OCI-LY3 (cell line): ENCODE measurements at regions not wholly inside any gene's neighbourhood (a gene's known extent, or its start where the extent isn't known, plus 50 kb on each side); places are given as distances from the start of the nearest gene placed in this dataset.
"Not testable (repeated sequence)": the region's sequence is repeated elsewhere in the genome, so short reads cannot be mapped to it uniquely, and the experiment has no call there.

Experiments used
- H2AFZ ChIP-seq: fragments of 200-600, 300-600 bp; shearing (Covaris generic); 2 replicates; pipeline ENCODE4 v1.6.0; 2014; ENCODE audit warnings: antibody characterized with exemption, low read depth, low read length
- H3K27ac ChIP-seq: fragments of 200-600, 300-600 bp; sonication (generic); 2 replicates; pipeline ENCODE4 v1.5.1; 2014; ENCODE audit warnings: mild to moderate bottlenecking, low read length, moderate library complexity, mixed read lengths
- H3K27me3 ChIP-seq: fragments of 200-600, 300-600 bp; sonication (generic); 2 replicates; pipeline ENCODE4 v1.6.1; 2014; ENCODE audit warnings: low read depth, low read length, mixed read lengths
- H3K36me3 ChIP-seq: fragments of 200-600, 300-600 bp; sonication (generic); replicated peaks from 2 replicates; pipeline ENCODE3; 2014; ENCODE audit warnings: low read depth, low read length, mixed read lengths
- H3K4me1 ChIP-seq: fragments of 300-600, 200-600 bp; sonication (generic); 2 replicates; pipeline ENCODE4 v1.6.1; 2014; ENCODE audit warnings: low read length, mixed read lengths
- H3K4me2 ChIP-seq: fragments of 200-600, 300-600 bp; sonication (generic); 2 replicates; pipeline ENCODE4 v1.6.1; 2014; ENCODE audit warnings: low read length, mixed read lengths
- H3K4me3 ChIP-seq: fragments of 300-600, 200-600 bp; sonication (generic); 2 replicates; pipeline ENCODE4 v1.5.1; 2014; ENCODE audit warnings: antibody characterized with exemption, mild to moderate bottlenecking, low read length, moderate library complexity
- H3K79me2 ChIP-seq: fragments of 300-600, 200-600 bp; shearing (Covaris generic); 2 replicates; pipeline ENCODE4 v1.6.1; 2014; ENCODE audit warnings: mild to moderate bottlenecking, low read length, mixed read lengths
- H3K9ac ChIP-seq: fragments of 300-600, 200-600 bp; shearing (Covaris generic); 2 replicates; pipeline ENCODE4 v1.6.0; 2014; ENCODE audit warnings: mild to moderate bottlenecking, low read length, moderate library complexity
- H3K9me3 ChIP-seq: fragments of 200-600, 300-600 bp; shearing (Covaris generic); 2 replicates; pipeline ENCODE4 v1.6.1; 2014; ENCODE audit warnings: low read length, mixed read lengths; ENCODE audit not compliant: insufficient read depth
- H4K20me1 ChIP-seq: fragments of 200-600, 300-600 bp; sonication (generic); 2 replicates; pipeline ENCODE4 v1.6.1; 2016; ENCODE audit warnings: low read length, mixed read lengths; ENCODE audit not compliant: insufficient read depth
- EZH2phosphoT487 ChIP-seq: fragments of 200-600 bp; shearing (Covaris generic); IDR thresholded peaks from 2 replicates; pipeline ENCODE4 v1.6.1; 2018; ENCODE audit warnings: antibody characterized with exemption, mixed run types, low read depth
- TF ChIP-seq, protein P1 (sequence below): fragments of 200-600, 300-600 bp; sonication (generic); IDR thresholded peaks from 2 replicates; pipeline ENCODE4 v1.5.1; 2014; ENCODE audit warnings: antibody characterized with exemption, low read length, low read depth

- no peaks in the 10 kb centered on the region for H3K36me3 ChIP-seq
- no peak overlapping the region for H3K9ac ChIP-seq
- H3K4me1 ChIP-seq = peaks cover 13% of the 10 kb centered on the region
- no peak overlapping the region for H3K4me3 ChIP-seq
- no peak overlapping the region for H2AFZ ChIP-seq
- TF ChIP-seq, protein P1, sequence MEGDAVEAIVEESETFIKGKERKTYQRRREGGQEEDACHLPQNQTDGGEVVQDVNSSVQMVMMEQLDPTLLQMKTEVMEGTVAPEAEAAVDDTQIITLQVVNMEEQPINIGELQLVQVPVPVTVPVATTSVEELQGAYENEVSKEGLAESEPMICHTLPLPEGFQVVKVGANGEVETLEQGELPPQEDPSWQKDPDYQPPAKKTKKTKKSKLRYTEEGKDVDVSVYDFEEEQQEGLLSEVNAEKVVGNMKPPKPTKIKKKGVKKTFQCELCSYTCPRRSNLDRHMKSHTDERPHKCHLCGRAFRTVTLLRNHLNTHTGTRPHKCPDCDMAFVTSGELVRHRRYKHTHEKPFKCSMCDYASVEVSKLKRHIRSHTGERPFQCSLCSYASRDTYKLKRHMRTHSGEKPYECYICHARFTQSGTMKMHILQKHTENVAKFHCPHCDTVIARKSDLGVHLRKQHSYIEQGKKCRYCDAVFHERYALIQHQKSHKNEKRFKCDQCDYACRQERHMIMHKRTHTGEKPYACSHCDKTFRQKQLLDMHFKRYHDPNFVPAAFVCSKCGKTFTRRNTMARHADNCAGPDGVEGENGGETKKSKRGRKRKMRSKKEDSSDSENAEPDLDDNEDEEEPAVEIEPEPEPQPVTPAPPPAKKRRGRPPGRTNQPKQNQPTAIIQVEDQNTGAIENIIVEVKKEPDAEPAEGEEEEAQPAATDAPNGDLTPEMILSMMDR = no peak
- TF ChIP-seq EZH2phosphoT487 = no peak
- H4K20me1 ChIP-seq = no peaks in the 10 kb centered on the region
- no peaks in the 10 kb centered on the region for H3K79me2 ChIP-seq
- H3K9me3 ChIP-seq = no peaks in the 10 kb centered on the region
- H3K27me3 ChIP-seq = no peaks in the 10 kb centered on the region
- H3K4me2 ChIP-seq = peak overlapping the region; percentile 48
- H3K27ac ChIP-seq = no peak overlapping the region
Measured at GRCh38 chr4:128682942-128683666, 126.4 kb upstream of the JADE1 start.

GRCh38 chr4:128676095-128676494 is 133.4 kb upstream of the JADE1 start:
- TF ChIP-seq EZH2phosphoT487 = no peak
- TF ChIP-seq, protein P1 = no peak
- no peak overlapping the region for H3K27ac ChIP-seq
- H4K20me1 ChIP-seq = no peaks in the 10 kb centered on the region
- H3K36me3 ChIP-seq = no peaks in the 10 kb centered on the region
- H3K27me3 ChIP-seq = no peaks in the 10 kb centered on the region
- H3K9ac ChIP-seq = no peak overlapping the region
- peaks cover 7% of the 10 kb centered on the region for H3K4me1 ChIP-seq
- no peaks in the 10 kb centered on the region for H3K9me3 ChIP-seq
- no peak overlapping the region for H3K4me2 ChIP-seq
- no peak overlapping the region for H2AFZ ChIP-seq
- no peak overlapping the region for H3K4me3 ChIP-seq
- no peaks in the 10 kb centered on the region for H3K79me2 ChIP-seq

GRCh38 chr4:128675083-128675482 is 134.4 kb upstream of the JADE1 start:
- TF ChIP-seq, protein P1 = peak; percentile 17; the same call in 1 of the 2 replicates
- TF ChIP-seq EZH2phosphoT487 = no peak
- no peaks in the 10 kb centered on the region for H4K20me1 ChIP-seq
- no peaks in the 10 kb centered on the region for H3K27me3 ChIP-seq
- no peak overlapping the region for H3K4me3 ChIP-seq
- H2AFZ ChIP-seq = peak overlapping the region; percentile 55
- peak overlapping the region; percentile 17 for H3K4me2 ChIP-seq
- H3K27ac ChIP-seq = no peak overlapping the region
- no peaks in the 10 kb centered on the region for H3K9me3 ChIP-seq
- H3K9ac ChIP-seq = no peak overlapping the region
- H3K79me2 ChIP-seq = no peaks in the 10 kb centered on the region
- peaks cover 7% of the 10 kb centered on the region for H3K4me1 ChIP-seq
- H3K36me3 ChIP-seq = no peaks in the 10 kb centered on the region

DNA sequence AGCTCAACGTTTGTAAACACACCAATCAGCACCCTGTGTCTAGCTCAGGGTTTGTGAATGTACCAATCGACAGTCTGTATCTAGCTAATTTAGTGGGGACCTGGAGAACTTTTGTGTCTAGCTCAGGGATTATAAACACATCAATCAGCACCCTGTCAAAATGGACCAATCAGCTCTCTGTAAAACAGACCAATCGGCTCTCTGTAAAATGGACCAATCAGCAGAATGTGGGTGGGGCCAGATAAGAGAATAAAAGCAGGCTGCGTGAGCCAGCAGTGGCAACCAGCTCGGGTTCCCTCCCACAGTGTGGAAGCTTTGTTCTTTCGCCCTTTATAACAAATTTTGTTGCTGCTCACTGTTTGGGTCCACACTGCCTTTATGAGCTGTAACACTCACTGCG is 136.3 kb upstream of the JADE1 start:
- not testable (repeated sequence) for H4K20me1 ChIP-seq, H3K27me3 ChIP-seq, H3K79me2 ChIP-seq, H3K27ac ChIP-seq, H3K4me1 ChIP-seq, H3K4me2 ChIP-seq, H3K36me3 ChIP-seq, H2AFZ ChIP-seq, H3K4me3 ChIP-seq, H3K9ac ChIP-seq, H3K9me3 ChIP-seq

DNA sequence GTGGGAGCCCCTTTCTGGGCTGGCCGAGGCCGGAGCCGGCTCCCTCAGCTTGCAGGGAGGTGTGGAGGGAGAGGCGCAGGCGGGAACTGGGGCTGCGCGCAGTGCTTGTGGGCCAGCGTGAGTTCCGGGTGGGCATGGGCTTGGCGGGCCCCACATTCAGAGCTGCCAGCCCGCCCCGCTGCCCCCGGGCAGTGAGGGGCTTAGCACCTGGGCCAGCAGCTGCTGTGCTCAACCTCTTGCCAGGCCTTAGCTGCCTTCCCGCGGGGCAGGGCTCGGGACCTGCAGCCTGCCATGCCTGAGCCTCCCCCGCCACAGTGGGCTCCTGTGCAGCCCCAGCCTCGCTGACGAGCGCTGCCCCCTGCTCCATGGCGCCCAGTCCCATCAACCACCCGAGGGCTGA is 136.9 kb upstream of the JADE1 start:
- H2AFZ ChIP-seq, H3K27me3 ChIP-seq, H3K36me3 ChIP-seq, H4K20me1 ChIP-seq, H3K4me1 ChIP-seq, H3K27ac ChIP-seq, H3K9me3 ChIP-seq, H3K4me3 ChIP-seq, H3K4me2 ChIP-seq, H3K79me2 ChIP-seq, H3K9ac ChIP-seq: not testable (repeated sequence)
